Amniotic epithelial cell (primary cell): ENCODE measurements at regions not wholly inside any gene's neighbourhood (a gene's known extent, or its start where the extent isn't known, plus 50 kb on each side); places are given as distances from the start of the nearest gene placed in this dataset.
"Not testable (repeated sequence)": the region's sequence is repeated elsewhere in the genome, so short reads cannot be mapped to it uniquely, and the experiment has no call there.

ENCODE experiments used
- DNase-seq: peaks from one replicate; pipeline ENCODE4 v3.0.0-alpha.2; 2010; ENCODE audit warnings: low read depth

DNA sequence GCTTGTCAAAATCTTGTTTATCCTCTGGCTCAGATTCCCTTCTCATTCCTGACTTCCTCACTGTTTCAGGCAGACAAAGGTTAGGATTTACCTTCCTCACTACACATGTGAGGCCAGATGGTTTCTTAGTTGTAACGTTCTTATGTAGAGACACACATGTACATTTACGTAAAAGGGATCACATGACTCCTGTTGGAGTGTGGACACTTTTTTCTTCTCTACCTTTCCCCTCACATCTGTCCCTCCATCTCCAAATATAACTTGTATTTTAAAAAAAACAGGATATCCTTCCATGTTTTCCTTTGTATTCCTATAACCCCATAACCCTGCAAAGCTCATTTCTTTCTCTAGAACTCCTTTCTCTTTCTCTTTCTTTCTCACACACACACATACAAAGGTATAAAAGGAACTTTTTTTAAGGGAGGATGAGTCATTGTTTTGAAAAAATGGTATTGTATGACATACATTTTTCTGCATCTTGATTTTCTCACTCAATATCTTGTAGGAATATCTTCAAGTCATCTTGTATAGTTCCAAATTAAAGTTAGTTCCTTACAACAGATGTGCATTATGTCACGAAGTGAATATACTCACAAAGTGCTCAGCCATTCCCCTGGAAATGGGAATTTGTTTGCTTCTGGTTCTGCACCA, 78.2 kb upstream of the SULF2 start:
- DNase-seq = no peak

DNA sequence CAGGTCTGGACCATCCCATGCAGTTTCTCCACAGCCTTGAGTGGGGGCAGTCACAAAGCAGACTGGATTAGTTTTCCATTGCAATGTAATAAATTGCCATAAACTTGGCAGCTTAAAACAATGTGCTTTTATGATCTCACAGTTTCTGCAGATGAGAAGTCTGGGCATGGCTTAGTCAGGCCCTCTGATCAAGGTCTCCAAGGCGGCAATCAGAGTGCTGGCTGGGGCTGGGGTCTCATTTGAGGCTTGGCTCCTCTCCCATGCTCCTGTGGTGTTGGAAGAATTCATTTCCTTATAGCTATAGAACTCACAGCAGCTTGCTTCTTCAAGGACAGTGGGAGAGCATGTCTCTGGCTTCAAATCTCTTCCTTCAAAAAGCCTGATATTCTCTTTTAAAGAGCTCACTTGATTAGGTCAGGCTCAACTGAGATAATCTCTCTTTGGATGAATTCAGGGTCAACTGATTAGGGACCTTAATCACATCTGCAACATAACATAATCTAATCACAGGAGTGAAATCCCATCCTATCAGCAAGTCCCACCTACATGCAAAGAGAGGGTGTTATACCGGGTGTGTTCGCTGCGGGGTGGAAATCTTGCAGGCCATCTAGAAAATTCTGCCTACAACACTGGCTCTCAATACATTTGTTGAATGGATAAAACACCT, 77.4 kb upstream of the SULF2 start:
- no peak for DNase-seq

DNA sequence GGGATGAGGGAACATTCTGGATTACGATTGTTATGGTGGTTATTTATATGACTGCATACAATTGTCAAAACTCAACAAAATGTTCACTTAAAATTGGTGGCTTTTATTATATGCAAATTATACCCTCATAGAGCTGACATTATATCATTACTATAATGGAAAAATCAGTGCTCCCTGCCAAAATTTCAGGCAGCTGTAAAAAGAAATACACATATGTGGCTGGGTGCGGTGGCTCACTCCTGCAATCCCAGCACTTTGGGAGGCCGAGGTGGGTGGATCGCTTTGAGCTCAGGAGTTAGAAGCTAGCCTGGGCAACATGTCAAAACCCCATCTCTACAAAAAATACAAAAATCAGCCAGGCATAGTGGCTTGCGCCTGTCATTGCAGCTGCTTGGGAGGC, 75.8 kb upstream of the SULF2 start:
- no peak for DNase-seq

DNA sequence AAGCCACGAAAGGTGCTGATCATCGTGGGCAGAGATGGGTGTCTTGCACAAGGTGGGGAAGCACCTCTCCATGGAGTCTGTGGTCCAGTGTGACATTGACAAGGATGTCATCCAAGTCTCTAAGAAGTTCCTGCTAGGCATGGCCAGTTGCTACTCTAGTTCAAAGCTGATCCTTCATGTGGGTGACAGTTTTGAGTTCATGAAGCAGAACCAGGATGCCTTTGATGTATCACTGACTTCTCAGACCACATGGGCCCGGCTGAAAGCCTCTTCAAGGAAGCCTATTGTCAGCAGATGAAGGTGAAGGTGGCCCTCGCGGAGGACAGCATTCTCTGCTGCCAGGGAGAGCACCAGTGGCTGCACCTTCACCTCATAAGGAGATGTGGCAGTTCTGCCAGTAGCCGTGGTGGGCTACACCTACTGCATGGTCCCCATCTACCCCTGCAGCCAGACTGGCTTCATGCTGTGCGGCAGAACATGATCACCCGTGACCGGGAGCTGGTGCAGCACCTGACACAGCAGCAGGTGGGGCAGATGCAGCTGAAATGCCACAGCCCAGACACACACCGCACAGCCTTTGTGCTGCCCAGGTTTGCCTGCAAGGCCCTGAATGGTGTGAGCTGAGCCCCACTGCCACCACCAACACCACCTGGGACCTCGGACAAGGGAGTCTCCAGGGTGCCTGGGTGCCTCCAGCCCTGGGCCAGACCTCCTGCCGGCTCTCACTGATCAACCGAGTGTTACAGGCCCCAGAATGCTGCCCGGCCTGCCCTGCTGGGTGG, 75.0 kb upstream of the SULF2 start:
- no peak for DNase-seq

DNA sequence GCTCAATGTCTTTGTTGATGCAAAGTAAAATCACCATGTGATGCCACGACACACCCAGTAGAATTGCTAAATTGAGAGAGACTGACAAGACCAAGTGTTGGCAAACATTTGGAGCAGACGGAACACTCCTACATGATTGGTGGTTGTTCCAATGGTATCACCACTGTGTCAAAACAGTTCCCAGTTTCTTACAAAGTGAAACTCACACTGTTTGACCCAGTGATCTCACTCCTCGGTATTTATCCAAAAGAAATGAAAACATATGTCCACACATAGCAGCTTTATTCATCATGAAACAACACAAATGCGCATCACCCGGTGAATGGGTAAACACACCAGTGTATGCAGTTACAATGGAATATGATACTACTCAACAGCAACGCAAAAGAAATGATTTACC, 74.0 kb upstream of the SULF2 start:
- DNase-seq = peak; percentile 3

DNA sequence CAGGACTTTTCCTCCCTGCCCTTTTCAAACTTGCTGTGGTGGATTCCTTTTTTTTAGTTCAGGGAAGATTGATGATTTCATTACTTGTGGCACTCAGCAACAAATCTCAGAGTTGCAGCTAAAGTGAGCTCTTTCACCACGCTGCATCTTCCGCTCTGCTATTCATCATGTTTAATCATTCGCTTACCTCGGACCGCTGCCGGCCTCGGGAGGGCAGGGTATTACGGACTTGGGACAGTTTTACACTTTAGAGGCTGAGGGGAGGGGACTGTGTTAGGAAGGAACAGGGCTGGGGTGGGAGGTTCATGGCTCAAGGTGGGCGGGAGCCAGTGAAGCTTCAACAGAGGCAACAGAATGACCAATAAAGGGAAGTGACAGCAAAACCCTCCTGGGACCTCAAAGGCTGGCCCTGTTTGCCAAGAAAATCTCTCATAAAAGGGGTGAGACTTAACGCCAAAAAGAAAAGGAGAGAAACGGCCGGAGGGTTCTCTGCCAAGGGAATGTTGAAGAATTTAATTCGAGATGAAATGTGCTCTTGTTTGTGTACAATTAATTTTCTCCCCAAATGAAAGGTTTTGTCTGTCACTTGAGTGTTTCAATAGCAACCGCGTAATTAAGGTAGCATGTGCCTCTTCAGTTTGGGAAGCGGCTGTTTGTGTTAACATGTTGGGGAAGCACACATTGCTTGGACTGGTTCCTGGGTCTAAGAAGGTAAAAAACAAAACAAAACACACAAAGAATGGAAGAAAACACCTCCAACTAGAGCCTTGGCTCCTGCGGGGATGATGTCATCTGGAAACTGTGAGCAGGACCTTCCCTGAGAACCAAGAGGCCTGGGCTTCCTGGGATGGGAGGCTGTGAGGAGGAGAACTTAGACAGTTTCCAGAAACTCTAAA, 72.5 kb upstream of the SULF2 start:
- peak; percentile 62 for DNase-seq

DNA sequence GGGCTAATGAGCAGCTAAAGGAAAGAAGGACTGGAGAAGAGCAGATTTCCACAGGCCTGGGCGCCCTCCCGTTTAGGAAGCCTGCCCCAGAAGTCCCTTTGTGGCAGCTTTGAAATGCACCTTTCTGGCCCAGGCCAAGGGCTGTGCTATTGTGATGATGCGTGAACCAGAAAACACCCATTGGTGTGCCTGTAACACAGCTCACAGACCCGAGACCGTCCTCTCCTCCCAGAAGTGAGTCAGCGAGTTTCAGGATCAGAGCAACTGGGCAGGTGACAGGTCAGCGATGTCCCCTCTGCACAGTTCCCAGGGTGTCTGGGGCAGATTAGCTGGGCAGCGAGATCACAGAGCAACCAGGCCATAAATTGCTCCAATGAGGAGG, 71.9 kb upstream of the SULF2 start:
- DNase-seq = no peak

DNA sequence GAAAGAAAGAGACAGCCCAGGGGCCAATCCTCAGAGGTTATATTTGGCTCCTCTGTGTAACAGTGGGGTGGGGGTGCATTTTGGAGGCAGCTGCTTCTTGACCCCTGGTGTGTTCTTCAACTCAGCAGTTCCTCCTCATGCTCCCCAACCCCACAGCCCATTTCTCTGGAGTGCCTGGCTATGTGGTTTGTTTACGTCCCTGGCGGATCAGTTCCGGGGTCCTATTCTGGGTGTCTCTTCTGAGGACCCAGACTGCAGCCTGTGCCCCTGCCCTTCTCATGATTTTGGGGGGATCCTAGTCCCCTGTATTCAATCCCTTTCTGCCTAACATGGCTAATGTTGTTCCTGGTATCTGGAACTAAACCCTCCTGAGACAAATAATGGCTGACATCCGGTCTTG, 70.5 kb upstream of the SULF2 start:
- DNase-seq = no peak

DNA sequence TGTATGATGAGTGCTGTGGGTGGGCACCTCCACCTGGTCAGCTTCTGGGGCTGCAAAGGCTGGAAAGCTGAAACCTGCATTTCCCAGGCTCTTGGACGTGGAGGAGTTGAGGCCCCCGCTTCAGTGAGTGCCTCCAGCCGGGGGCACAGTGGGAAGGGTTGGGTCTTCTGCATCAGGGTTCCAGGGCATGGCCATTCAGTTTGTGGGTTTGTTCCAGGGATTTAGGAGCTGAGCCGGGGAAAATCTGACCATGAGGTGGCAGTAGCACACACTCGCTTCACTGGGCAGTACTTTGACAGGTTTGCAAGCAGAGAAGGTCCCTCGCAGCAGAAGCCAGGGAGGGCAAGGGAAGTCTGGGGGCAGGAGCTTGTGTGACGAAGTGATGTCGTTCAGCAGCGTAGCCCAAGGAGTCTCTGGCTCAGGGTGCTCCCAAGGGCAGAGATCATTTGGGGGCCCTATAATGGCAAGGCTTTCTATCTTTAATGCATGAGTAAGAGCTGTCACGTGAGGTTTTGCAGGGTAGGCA, 69.5 kb upstream of the SULF2 start:
- DNase-seq = peak; percentile 35

DNA sequence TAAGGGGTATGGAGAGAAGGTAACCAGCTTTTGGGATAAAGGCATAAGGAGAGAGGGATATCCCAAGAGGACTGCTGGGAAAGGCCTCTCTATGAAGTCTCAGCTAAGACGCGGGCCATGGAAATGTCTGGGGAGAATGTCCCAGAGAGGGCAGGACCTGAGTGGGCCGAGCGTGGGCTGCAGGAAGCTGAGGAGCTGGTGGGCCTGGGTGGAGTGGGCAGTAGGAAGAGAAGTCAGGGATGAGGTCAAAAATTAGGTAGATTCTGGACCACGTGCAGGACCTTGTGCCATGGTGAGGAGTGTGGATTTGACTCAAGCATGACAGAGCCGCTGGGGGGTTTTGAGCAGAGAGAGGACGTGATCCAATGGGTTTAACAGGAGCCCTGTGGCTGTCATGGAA, 66.5 kb upstream of the SULF2 start:
- no peak for DNase-seq

DNA sequence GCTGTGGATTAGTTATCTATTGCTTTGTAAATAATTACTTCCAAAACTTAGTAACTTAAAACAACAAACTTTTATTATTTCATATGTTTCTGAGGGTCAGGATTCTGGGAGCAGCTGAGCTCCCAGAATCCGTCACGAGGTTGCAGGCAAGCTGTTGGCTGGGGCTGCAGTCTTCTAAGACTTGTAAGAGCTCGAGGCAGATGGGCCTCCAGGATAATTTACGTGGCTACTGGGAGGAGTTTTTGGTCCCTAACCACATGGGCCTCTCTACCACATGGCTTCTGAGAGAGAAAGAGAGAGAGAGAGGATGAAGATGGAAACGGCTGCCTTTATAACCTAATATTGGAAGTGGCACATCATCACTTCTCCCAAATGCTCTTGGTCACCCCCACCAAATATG, 64.9 kb upstream of the SULF2 start:
- peak; percentile 4 for DNase-seq

DNA sequence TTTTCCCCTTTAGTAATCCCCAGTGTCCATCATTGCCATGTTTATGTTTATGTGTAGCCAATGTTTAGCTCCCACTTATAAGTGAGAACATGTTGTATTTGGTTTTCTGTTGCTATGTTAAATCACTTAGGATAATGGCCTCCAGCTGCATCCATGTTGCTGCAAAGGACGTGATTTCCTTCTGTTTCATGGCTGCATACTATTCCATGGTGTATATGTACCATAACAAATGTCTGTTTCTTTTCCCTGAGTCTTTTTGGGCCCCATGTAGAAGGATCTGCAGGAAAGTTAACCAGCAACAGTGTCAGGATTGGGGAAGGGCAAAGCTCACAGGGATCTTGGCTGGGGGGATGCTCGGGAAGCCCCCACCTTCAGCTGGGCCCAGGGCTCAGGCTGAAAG, 64.3 kb upstream of the SULF2 start:
- DNase-seq = no peak

DNA sequence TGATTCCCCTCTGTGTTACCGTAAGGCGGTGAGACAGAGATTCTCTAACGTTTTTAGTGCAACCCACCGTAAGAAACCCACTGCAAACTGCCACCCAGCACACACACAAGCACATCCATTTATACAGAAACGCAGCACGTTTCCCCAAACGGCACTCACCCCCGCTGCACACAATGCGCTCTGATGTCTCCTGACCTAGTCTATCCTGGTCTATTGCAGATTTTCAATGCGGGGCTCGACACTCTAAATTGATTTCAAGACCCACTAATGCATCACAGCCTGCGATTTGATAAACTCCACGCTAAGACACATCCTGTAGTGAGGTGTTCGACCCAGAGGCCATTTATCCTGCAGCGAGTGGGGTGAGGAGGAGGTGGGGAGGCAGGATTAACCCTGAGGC, 63.7 kb upstream of the SULF2 start:
- DNase-seq = no peak

DNA sequence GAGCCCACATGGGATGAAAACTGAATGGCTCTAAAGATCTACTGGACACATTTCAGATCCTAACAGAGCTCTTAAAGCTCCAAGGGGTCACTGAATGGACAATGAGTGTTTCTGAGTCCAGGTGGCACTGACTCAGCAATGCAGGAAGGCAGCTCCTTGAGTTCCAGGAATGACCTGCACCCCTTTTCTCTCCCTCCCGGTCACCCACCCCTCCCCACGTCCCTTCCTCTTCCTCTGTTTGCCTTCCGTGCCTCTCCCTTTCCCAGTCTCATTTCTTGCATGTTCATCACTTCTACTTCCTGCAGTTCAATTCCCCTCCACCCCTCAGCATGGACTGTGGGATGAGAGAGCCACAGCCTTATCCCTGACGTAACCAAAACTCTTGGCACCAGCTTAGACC, 63.3 kb upstream of the SULF2 start:
- DNase-seq = not testable (repeated sequence)

DNA sequence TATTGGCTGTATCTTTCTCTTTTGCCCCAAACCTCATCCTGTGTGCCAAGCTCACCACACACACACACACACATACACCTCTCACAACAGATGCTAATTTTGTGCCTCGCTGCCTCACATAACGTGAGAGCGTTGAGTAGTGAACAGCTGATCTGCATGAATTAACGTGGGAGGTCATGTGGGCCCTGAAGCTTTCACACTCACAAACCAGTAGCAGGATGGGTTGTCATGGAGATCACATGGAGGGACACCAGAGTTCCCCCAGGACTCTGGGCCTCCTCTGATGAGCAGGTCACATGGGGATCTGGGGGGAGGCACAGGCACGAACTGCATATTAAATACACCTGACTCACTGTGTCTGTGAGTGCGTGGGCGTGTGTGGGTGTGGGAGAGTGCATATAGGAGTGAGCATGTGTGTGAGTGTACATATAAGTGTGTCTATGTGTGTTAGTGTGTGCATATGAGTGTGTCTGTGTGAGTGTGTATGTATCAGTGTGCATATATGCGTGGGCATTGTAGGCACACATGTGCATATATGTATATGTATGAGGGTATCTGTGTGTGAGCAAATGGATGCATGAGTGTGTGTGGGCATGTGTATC, 62.7 kb upstream of the SULF2 start:
- no peak for DNase-seq

DNA sequence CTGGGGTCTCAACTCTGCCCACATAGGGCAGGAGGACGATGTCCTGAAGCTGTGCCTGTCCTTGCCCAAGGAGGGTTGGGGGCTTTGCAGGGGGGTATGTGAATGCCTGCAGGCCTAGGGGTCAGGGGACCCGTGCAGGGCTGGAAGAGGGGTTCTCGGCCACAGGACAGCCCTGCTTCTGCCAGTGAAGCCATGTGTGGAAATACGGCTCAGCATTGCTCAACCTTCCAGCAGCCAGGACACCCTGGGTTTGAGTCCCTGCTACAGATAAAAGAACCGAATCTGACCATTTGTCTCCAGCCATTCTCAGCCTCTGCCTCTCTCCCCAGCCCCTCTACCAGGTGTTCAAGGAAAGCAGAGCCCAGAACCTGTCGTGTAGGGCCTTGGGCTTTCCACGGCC, 61.9 kb upstream of the SULF2 start:
- not testable (repeated sequence) for DNase-seq

DNA sequence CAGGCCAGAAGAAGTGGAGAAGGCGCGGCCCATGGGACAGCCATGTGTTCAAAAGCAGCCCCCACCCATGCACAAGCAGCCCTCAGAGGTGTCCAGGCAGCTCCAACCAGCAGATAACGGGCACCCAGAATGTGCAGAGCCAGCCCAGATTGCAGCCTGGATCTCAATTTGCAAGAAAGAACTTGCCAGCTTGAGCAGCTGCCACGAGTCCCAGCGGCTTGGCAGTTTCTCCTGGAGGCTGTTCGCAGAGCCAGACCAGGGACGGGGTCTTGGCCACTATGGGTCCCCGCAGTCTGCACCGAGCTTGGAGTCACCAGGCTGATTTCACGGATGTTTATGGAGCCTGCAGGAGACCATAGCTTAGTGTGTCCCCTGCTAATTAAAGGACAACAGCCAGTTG, 61.4 kb upstream of the SULF2 start:
- DNase-seq = not testable (repeated sequence)

DNA sequence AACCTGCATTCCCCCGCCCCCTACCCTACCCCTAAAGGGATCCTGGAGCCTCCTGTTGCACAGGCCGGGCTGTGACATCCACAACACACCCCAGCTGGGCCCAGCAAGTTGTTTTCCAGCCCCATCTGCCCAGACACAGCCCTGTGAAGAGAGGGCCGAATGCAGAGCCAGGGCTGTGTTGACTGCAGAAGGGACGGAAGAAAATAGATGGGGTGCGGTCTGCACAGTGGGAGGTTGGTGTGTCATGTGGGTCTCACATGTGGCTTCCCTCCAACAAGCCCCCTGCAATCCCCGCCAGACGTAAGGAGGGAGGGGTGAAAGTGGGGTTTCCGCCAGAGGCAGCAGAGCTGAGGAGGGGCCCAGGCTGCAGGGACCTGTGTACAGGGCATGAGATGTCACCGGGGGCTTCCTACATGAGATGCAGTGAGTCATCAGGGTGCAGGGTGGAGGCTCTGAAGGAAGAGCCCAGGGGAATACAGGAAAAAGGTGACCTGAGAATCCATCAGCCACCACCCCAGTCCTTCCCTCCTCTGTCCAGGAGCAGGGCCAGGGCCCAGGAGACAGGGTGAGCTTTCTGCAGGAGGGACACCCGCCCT, 60.2 kb upstream of the SULF2 start:
- not testable (repeated sequence) for DNase-seq

DNA sequence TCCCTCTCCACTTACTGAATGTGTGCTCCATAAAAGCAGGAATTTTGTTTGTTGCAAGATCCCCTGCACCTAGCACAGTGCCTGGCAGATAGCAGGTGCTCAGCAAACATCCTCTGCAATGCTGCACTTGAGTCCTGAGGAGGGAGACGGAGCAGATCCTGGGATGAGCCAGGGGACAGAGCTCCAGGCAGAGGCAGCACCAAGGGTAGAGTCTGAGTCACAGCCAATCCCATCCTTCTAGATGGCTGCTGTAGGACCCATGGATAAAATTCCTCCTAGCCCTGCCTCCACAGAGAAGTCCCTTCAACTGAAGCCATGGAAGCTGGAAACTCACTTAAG, 59.3 kb upstream of the SULF2 start:
- DNase-seq = not testable (repeated sequence)

DNA sequence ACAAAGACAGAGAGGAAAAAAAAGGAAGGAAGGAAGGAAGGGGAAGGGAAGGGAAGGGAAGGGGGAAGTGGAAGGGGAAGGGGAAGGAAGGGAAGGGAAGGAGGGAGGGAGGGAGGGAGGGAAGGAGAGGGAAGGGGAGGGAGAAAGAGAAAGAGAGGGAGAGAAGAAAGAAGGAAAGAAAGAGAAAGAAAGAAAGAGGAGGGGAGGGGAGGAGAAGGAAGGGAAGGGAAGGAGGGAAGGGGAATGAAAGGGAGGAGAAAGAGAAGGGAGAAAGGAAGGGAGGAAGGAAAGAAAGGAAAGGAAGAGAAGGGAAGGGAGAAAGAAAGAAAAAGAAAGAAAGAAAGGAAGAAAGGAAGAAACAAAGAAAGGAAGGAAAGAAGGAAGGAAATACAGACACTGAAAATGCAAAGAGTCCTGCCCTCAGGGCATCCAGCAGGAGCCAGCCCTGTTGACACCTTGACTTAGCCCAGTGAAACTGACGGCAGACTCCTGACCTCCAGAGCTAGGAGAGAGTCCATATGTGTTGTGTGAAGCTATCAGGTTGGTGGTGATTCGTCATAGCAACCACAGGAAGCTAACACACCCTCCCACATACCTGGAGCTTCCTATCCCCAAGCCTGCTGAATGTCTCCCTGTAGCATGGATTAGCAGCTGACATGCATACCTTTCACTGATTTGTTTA, 58.7 kb upstream of the SULF2 start:
- peak; percentile 44 for DNase-seq

DNA sequence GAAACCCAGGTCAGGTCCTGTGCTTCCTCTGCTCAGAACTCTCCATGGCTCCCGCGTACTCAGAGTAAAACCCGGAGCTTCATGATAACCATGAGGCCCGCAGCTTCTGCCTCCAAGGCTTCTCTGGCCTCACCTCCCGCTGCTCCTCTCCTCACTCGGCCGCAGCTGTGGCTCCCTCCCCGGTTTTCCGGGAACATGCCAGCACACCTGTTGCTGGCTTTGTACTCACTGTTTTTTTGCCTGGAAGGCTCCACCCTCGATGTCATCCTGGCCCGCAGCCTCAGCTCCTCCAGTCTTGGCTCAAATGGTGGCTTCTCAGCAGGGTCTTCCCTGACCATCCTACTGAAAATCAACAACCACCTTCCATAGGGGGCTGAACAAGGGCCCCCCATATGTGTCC, 57.7 kb upstream of the SULF2 start:
- not testable (repeated sequence) for DNase-seq
